Left ventricle myocardium inferior (tissue), 1 donor: ENCODE measurements at regions not wholly inside any gene's neighbourhood (a gene's known extent, or its start where the extent isn't known, plus 50 kb on each side); places are given as distances from the start of the nearest gene placed in this dataset.
A peak's percentile ranks its signal among the peaks of the same experiment; 100 is the strongest.

Experiments
- DNase-seq: peaks from one replicate; pipeline ENCODE4 v3.0.0-alpha.2; 2020
- H3K27ac ChIP-seq: fragments of 200-600 bp; replicated peaks from 2 replicates; pipeline ENCODE4 v1.8.0; 2021
- H3K27me3 ChIP-seq: fragments of 200-600 bp; 2 replicates; pipeline ENCODE4 v1.8.0; 2021; ENCODE audit warnings: low read depth
- H3K36me3 ChIP-seq: fragments of 200-600 bp; 2 replicates; pipeline ENCODE4 v1.8.0; 2021
- H3K4me1 ChIP-seq: fragments of 200-600 bp; 2 replicates; pipeline ENCODE4 v1.8.0; 2021
- H3K4me3 ChIP-seq: fragments of 200-600 bp; 2 replicates; pipeline ENCODE4 v1.8.0; 2021; ENCODE audit warnings: mild to moderate bottlenecking, moderate library complexity
- H3K9me3 ChIP-seq: fragments of 200-600 bp; replicated peaks from 2 replicates; pipeline ENCODE4 v1.8.0; 2021
- CTCF ChIP-seq: fragments of 200-600 bp; IDR thresholded peaks from 2 replicates; pipeline ENCODE4 v1.8.0; 2021; ENCODE audit warnings: antibody characterized with exemption, mild to moderate bottlenecking, borderline replicate concordance
- intact Hi-C: fragments of 100-400 bp; cut with micrococcal nuclease; formaldehyde crosslinking; loops from one replicate; pipeline ENCODE4 v1.11.0; 2022
- donor health status: DM: no; HTN: yes; CAD: no; lungs with severe emphysema.

- H3K4me3 ChIP-seq: no peak overlapping the region
- no peak overlapping the region for H3K27ac ChIP-seq
- H3K27me3 ChIP-seq: peaks cover 7% of the 10 kb centered on the region
- intact Hi-C loops: no loop called here
- no peaks in the 10 kb centered on the region for H3K36me3 ChIP-seq
- TF ChIP-seq CTCF: no peak
- no peak for DNase-seq
- no peaks in the 10 kb centered on the region for H3K4me1 ChIP-seq
- H3K9me3 ChIP-seq: peaks cover 14% of the 10 kb centered on the region
Measured at GRCh38 chr7:42373285-42373684, 136.3 kb upstream of the GLI3 start.

GRCh38 chr7:42372479-42372878 lies 135.5 kb upstream of the GLI3 start:
- Histone ChIP-seq H3K27ac (no peak overlapping the region), H3K9me3 (peaks cover 22% of the 10 kb centered on the region), H3K4me3 (no peak overlapping the region), H3K36me3 (no peaks in the 10 kb centered on the region), H3K4me1 (no peaks in the 10 kb centered on the region), H3K27me3 (peaks cover 7% of the 10 kb centered on the region)
- intact Hi-C loops: no loop called here
- TF ChIP-seq CTCF: no peak
- no peak for DNase-seq

- Histone ChIP-seq H3K4me1 (no peaks in the 10 kb centered on the region), H3K4me3 (no peak overlapping the region), H3K27me3 (no peaks in the 10 kb centered on the region), H3K9me3 (peaks cover 23% of the 10 kb centered on the region), H3K36me3 (no peaks in the 10 kb centered on the region), H3K27ac (no peak overlapping the region)
- no peak for DNase-seq
- intact Hi-C loops: no loop called here
- TF ChIP-seq CTCF: no peak
Measured at GRCh38 chr7:42359946-42360345, 122.9 kb upstream of the GLI3 start.

- intact Hi-C loops: no loop called here
- Histone ChIP-seq H3K9me3 (no peaks in the 10 kb centered on the region), H3K27me3 (no peaks in the 10 kb centered on the region), H3K27ac (no peak overlapping the region), H3K4me3 (no peak overlapping the region), H3K4me1 (no peaks in the 10 kb centered on the region), H3K36me3 (no peaks in the 10 kb centered on the region)
- TF ChIP-seq CTCF: no peak
- DNase-seq: no peak
Measured at GRCh38 chr7:42351316-42351935, 114.4 kb upstream of the GLI3 start.

GRCh38 chr7:42350801-42351200 lies 113.8 kb upstream of the GLI3 start:
- H3K4me3 ChIP-seq: no peak overlapping the region
- H3K36me3 ChIP-seq: no peaks in the 10 kb centered on the region
- DNase-seq: peak; percentile 55
- H3K27ac ChIP-seq: no peak overlapping the region
- TF ChIP-seq CTCF: no peak
- H3K27me3 ChIP-seq: no peaks in the 10 kb centered on the region
- intact Hi-C loops: no loop called here
- no peaks in the 10 kb centered on the region for H3K9me3 ChIP-seq
- no peaks in the 10 kb centered on the region for H3K4me1 ChIP-seq
